ENCODE measurements at regions not wholly inside any gene's neighbourhood (a gene's known extent, or its start where the extent isn't known, plus 50 kb on each side); places are given as distances from the start of the nearest gene placed in this dataset.

DNA sequence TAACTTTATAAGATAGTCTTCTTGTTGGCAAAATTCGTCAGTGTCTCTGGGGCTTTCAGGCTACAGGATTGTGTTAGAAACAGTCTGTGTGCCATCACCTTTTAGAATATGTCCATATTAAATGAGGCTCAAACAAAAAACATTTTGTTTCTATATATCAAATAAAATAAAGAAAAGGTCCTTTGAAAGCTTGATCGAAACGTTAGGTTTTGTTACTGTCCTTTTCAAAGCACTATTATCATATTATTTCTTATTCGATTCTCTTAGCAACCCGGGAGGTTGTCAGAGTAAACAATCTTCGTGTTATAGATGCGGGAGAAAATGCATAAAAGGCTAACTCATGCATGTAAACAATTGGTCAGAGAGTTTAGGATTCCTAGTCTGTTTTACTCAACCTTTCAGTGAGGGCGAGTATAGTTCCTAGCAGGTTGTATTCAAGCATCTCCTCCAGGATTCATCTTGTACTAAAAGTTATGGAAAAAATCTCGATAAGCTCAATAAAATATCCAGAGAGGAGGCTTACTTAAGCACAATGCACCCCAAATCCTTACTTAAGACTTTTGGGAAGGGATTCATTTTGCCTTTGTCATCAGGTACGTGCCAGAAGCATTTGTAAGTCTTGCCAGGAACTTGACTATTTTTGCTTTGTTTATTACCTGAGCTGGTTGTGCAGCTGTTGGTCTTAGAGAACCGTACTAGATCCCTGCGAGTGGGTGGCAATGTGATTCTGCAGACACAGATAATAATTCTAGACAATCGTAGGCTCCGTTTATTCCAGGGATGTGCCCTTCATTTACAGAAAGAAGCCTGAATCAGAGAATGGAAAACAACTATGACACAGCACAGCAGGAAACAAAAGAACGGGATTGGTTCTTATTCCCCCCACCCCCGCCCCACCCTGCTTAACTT, 159.6 kb upstream of the ZNF217 start:
- Histone ChIP-seq H2BK15ac (ENCODE audit: low read depth, low read length) (peak overlapping the region; percentile 66; the same call in 1 of the 3 replicates), H3K9me1 (ENCODE audit: insufficient read depth, low read length) (peaks cover 10% of the 10 kb centered on the region; the same call in 1 of the 2 replicates), H3K18ac (ENCODE audit: low read depth, low read length) (peak overlapping the region; percentile 84; the same call in 1 of the 2 replicates), H3K9me3 (ENCODE audit: control insufficient read depth, insufficient read depth, low read length) (no peaks in the 10 kb centered on the region), H3K4me2 (ENCODE audit: low read depth, low read length) (peak overlapping the region; percentile 30), H2AK5ac (ENCODE audit: low read depth, low read length) (no peak overlapping the region), H2AK9ac (replicated peaks; ENCODE audit: low read depth, low read length, poor library complexity) (no peak overlapping the region), H3K9ac (ENCODE audit: low read depth, low read length) (no peak overlapping the region), H3K36me3 (ENCODE audit: control insufficient read depth, insufficient read depth, low read length) (no peaks in the 10 kb centered on the region), H4K5ac (ENCODE audit: low read depth, low read length) (peak overlapping the region; percentile 22; the same call in 1 of the 2 replicates), H3K56ac (ENCODE audit: extremely low read depth, insufficient read depth, low read length) (no peak overlapping the region), H4K91ac (ENCODE audit: insufficient read depth, low read depth, low read length) (no peak overlapping the region; the same call in 1 of the 2 replicates), H4K20me1 (ENCODE audit: insufficient read depth, low read length) (no peaks in the 10 kb centered on the region), H4K8ac (ENCODE audit: low read depth in 2 of 2, low read length in 2 of 2) (peak overlapping the region in 1 of 2 experiments; percentile 54; a peak in 2 of 4 replicates), H2AFZ (replicated peaks; ENCODE audit: low read length, poor library complexity) (peak overlapping the region; percentile 33), H3K14ac (replicated peaks; ENCODE audit: low read depth, low read length) (0 out of 2 replicates have a peak overlapping the region, but pooled peaks have one; percentile 1), H3K79me1 (ENCODE audit: low read depth in 1 of 2, low read length in 2 of 2) (no peaks in the 10 kb centered on the region), H3K23ac (ENCODE audit: low read depth, low read length) (peak overlapping the region; percentile 73; the same call in 1 of the 2 replicates), H2BK120ac (ENCODE audit: low read depth, low read length) (peak overlapping the region; percentile 16), H3K4me1 (ENCODE audit: control insufficient read depth, insufficient read depth, low read length) (peaks cover 22% of the 10 kb centered on the region), H3K4ac (ENCODE audit: low read depth, low read length) (peak overlapping the region; percentile 1; the same call in 1 of the 2 replicates), H3K27ac (ENCODE audit: insufficient read depth, low read length) (no peak overlapping the region), H3K27me3 (ENCODE audit: control insufficient read depth, insufficient read depth, low read length) (no peaks in the 10 kb centered on the region), H3K4me3 (ENCODE audit: insufficient read depth, low read depth, low read length) (no peak overlapping the region), H2BK20ac (ENCODE audit: low read depth, low read length) (peak overlapping the region; percentile 2; the same call in 1 of the 2 replicates), H2BK5ac (ENCODE audit: low read depth, low read length, poor library complexity, severe bottlenecking) (peak overlapping the region; percentile 67)
- 43% methylated on average over 2 of the region's 16 CpGs; no CpG with 5 or more reads in 1 of the 2 experiments for WGBS, 2 experiments (ENCODE audit: extremely low coverage in 2 of 2, insufficient read length in 1 of 2)
- no peak for TF ChIP-seq CEBPB (IDR thresholded peaks at IDR 0.05; ENCODE audit: low read depth, low read length)
- peak; percentile 36; the same call in 1 of the 2 replicates for TF ChIP-seq POLR2A (IDR thresholded peaks at IDR 0.05; ENCODE audit: low read depth, low read length)
- dilution Hi-C loops (cut with HindIII; ENCODE audit: low sequenced_read_pairs, unreplicated experiment): no loop called here
- peak; percentile 22; the same call in 1 of the 2 replicates for ATAC-seq (ENCODE audit: low read depth)
- POLR2A ChIA-PET (ENCODE audit: unreplicated experiment): no interaction called here
- intact Hi-C loops (cut with micrococcal nuclease): loop anchor here (5.0 kb wide), 1 partner anchor 164 kb away; no protein-coding TSS in a partner anchor
- in situ Hi-C loops (cut with MboI; ENCODE audit: low sequenced_read_pairs): loop anchor here (10.0 kb wide), 1 partner anchor 168 kb away; no protein-coding TSS in a partner anchor
- no TSS peak for BruUV-seq (replicated peaks)
- CTCF ChIA-PET: interaction anchor here (0.7 to 0.9 kb wide), 2 partner anchors 11 to 16 kb away, joined by 3 read pairs; no protein-coding TSS in a partner anchor
- DNase-seq: peak; percentile 42

All from IMR-90 (cell line).